ES-I3 (cell line): ENCODE measurements at regions not wholly inside any gene's neighbourhood (a gene's known extent, or its start where the extent isn't known, plus 50 kb on each side); places are given as distances from the start of the nearest gene placed in this dataset.
"Not testable (repeated sequence)": the region's sequence is repeated elsewhere in the genome, so short reads cannot be mapped to it uniquely, and the experiment has no call there.

Experiments
- H3K36me3 ChIP-seq: 2 replicates; pipeline ENCODE4 v1.6.1; 2013; ENCODE audit warnings: mild to moderate bottlenecking, low read length, control low read depth, moderate library complexity; ENCODE audit not compliant: insufficient read depth
- H3K4me1 ChIP-seq: 2 replicates; pipeline ENCODE4 v1.6.1; 2013; ENCODE audit warnings: mild to moderate bottlenecking, control low read depth, low read length; ENCODE audit not compliant: insufficient read depth
- H3K9ac ChIP-seq: 2 replicates; pipeline ENCODE4 v1.6.1; 2013; ENCODE audit warnings: low read depth, mild to moderate bottlenecking, low read length, moderate library complexity
- H3K9me3 ChIP-seq: 2 replicates; pipeline ENCODE4 v1.6.1; 2013; ENCODE audit warnings: mild to moderate bottlenecking, low read length, moderate library complexity; ENCODE audit not compliant: control insufficient read depth, insufficient read depth

GRCh38 chr10:6713716-6714115 lies 133.6 kb upstream of the PRKCQ start:
- Histone ChIP-seq H3K4me1 (peaks cover 4% of the 10 kb centered on the region; the same call in 1 of the 2 replicates), H3K9ac (no peak overlapping the region), H3K9me3 (no peaks in the 10 kb centered on the region), H3K36me3 (no peaks in the 10 kb centered on the region)

GRCh38 chr10:6713120-6713519 lies 133.0 kb upstream of the PRKCQ start:
- Histone ChIP-seq H3K4me1 (no peaks in the 10 kb centered on the region), H3K9me3 (no peaks in the 10 kb centered on the region), H3K36me3 (no peaks in the 10 kb centered on the region), H3K9ac (no peak overlapping the region)

- Histone ChIP-seq H3K9ac (no peak overlapping the region), H3K36me3 (no peaks in the 10 kb centered on the region), H3K9me3 (no peaks in the 10 kb centered on the region), H3K4me1 (no peaks in the 10 kb centered on the region)
These were observed 131.8 kb upstream of the PRKCQ start for GRCh38 chr10:6711881-6712280.

GRCh38 chr10:6711408-6711841 lies 131.3 kb upstream of the PRKCQ start:
- Histone ChIP-seq H3K4me1 (no peaks in the 10 kb centered on the region), H3K36me3 (no peaks in the 10 kb centered on the region), H3K9me3 (no peaks in the 10 kb centered on the region), H3K9ac (no peak overlapping the region)

- Histone ChIP-seq H3K9me3 (no peaks in the 10 kb centered on the region), H3K4me1 (no peaks in the 10 kb centered on the region), H3K9ac (no peak overlapping the region), H3K36me3 (no peaks in the 10 kb centered on the region)
These were observed 127.3 kb upstream of the PRKCQ start for GRCh38 chr10:6707352-6707751.

GRCh38 chr10:6706725-6707124 lies 126.6 kb upstream of the PRKCQ start:
- Histone ChIP-seq H3K9me3 (no peaks in the 10 kb centered on the region), H3K36me3 (no peaks in the 10 kb centered on the region), H3K9ac (no peak overlapping the region), H3K4me1 (no peaks in the 10 kb centered on the region)

GRCh38 chr10:6704896-6705295 lies 124.8 kb upstream of the PRKCQ start:
- Histone ChIP-seq H3K36me3 (no peaks in the 10 kb centered on the region), H3K9ac (no peak overlapping the region), H3K9me3 (no peaks in the 10 kb centered on the region), H3K4me1 (no peaks in the 10 kb centered on the region)

- H3K36me3 ChIP-seq, H3K4me1 ChIP-seq, H3K9ac ChIP-seq: not testable (repeated sequence)
These were observed 122.8 kb upstream of the PRKCQ start for GRCh38 chr10:6702833-6703232.

GRCh38 chr10:6702030-6702429 lies 122.0 kb upstream of the PRKCQ start:
- Histone ChIP-seq H3K36me3 (no peaks in the 10 kb centered on the region), H3K4me1 (no peaks in the 10 kb centered on the region), H3K9me3 (no peaks in the 10 kb centered on the region), H3K9ac (no peak overlapping the region)

More at GRCh38 chr10:6702833-6703232, 122.8 kb upstream of the PRKCQ start:
- not testable (repeated sequence) for H3K9me3 ChIP-seq

GRCh38 chr10:6701289-6701688 lies 121.2 kb upstream of the PRKCQ start:
- H3K9me3 ChIP-seq = no peaks in the 10 kb centered on the region
- H3K36me3 ChIP-seq = no peaks in the 10 kb centered on the region
- no peaks in the 10 kb centered on the region for H3K4me1 ChIP-seq
- no peak overlapping the region for H3K9ac ChIP-seq

GRCh38 chr10:6700066-6700465 lies 120.0 kb upstream of the PRKCQ start:
- H3K4me1 ChIP-seq = no peaks in the 10 kb centered on the region
- H3K9ac ChIP-seq = no peak overlapping the region
- H3K36me3 ChIP-seq = no peaks in the 10 kb centered on the region
- H3K9me3 ChIP-seq = no peaks in the 10 kb centered on the region

GRCh38 chr10:6699336-6699735 lies 119.3 kb upstream of the PRKCQ start:
- Histone ChIP-seq H3K9ac (no peak overlapping the region), H3K4me1 (no peaks in the 10 kb centered on the region), H3K9me3 (no peaks in the 10 kb centered on the region), H3K36me3 (no peaks in the 10 kb centered on the region)

- Histone ChIP-seq H3K9me3 (no peaks in the 10 kb centered on the region), H3K4me1 (no peaks in the 10 kb centered on the region), H3K9ac (no peak overlapping the region), H3K36me3 (no peaks in the 10 kb centered on the region)
These were observed 115.4 kb upstream of the PRKCQ start for GRCh38 chr10:6695519-6695918.

GRCh38 chr10:6694447-6695140 lies 114.5 kb upstream of the PRKCQ start:
- H3K4me1 ChIP-seq = no peaks in the 10 kb centered on the region
- no peaks in the 10 kb centered on the region for H3K9me3 ChIP-seq
- no peaks in the 10 kb centered on the region for H3K36me3 ChIP-seq
- no peak overlapping the region for H3K9ac ChIP-seq

GRCh38 chr10:6692856-6693255 lies 112.8 kb upstream of the PRKCQ start:
- H3K4me1 ChIP-seq = no peaks in the 10 kb centered on the region
- no peak overlapping the region for H3K9ac ChIP-seq
- no peaks in the 10 kb centered on the region for H3K36me3 ChIP-seq
- no peaks in the 10 kb centered on the region for H3K9me3 ChIP-seq
